GM21529 (cell line): ENCODE measurements at regions not wholly inside any gene's neighbourhood (a gene's known extent, or its start where the extent isn't known, plus 50 kb on each side); places are given as distances from the start of the nearest gene placed in this dataset.

Source experiments
- ATAC-seq: cut with Tn5 transposase; IDR thresholded peaks from one replicate; pipeline ENCODE4 v1.9.1; 2021; ENCODE audit not compliant: unreplicated experiment

DNA sequence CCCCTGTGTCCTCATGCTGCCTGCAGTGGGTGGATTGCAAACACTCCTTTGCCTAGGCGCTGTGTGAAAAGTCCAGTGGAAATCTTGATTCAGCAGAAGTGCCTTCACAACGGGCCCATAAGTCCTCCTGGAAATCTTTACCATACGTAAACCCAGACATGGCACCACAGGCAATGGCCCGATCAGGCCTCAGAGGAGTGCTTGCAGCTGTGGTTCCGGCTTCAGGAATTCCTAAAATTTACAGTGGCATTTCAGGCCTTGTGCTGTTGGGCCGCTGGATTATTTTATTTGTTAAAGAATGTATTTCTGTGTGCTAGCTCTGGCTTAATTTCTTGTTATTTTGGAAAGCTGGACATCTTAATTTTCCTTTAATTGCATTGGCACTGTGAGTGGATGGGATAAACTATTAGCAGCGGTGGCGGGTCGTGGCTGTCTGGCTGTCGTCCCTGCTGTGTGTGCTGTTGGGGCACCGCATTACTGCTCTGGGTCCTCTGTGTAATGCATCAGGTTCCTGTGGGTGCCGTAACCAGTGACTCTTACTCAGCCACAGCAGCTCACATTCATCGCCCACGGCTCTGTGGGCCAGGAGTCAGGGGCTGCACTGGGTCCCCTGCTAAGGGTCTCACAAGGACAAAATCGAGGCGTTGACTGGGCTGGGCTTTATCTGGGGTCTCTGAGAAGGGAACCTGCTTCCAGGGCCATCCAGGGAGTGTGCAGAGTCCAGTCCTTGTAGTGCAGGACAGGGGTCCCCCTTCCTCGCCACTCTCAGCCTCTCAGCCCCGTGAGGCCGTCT, 73.1 kb downstream of the RTP5 start:
- no peak for ATAC-seq

DNA sequence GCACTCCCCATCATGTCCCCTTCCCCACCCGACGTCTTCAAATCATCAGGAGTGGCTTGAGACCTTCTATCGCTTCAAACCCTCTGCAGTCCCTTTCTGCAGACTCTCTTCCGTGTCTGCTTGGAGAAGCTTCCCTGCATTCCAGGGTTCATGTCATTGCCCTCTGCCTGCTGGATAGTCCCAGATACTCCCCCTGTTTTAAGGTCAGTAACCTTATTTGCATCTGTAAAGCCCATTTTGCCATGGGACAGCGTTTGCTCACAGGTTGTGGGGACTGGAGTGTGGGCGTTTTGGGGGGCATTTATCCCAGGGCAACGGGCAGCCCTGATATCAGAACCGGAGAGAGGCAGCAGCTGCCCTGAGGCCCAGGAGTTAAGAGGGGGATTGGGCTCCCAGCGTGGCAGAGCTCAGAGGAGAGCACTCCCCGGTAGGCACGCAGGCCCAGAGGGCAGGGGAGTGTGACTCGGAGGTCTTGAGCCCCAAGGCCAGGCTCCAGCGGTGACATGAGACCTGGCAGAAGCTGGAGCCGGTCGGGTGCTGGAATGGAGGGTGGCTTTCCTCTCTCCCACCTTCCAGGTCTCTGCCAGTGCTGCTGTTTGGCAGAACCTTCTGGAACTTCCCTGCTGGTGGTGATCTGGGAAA, 73.8 kb downstream of the RTP5 start:
- ATAC-seq: no peak

DNA sequence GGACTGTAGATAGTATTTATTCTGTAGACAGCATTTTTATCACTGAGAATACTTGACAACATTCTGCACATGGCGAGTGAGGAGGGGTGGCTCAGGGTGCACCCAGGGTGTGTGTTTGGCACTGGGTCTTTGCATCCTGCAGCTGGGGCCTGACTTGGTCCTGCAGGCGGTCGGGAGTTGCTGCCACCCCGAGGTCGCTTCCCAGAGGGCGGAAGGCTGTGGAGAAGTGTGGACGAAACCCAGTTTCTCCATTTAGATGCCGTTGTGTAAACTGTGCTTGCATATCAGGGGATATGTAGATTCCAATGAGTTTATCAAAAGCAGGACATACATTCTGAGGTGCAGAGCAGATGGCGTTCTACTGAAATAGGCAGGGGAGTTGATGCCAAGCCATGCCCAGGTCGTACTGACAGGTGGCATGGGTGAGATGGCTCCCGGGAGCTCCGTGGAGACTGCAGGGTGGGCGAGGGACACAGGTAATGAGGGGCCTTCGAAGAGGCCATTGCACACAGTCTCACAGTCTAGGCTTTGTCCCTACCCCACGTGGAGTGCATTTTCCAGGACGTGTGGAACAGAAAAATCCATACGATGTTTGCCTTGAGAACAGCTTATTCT, 74.5 kb downstream of the RTP5 start:
- no peak for ATAC-seq

DNA sequence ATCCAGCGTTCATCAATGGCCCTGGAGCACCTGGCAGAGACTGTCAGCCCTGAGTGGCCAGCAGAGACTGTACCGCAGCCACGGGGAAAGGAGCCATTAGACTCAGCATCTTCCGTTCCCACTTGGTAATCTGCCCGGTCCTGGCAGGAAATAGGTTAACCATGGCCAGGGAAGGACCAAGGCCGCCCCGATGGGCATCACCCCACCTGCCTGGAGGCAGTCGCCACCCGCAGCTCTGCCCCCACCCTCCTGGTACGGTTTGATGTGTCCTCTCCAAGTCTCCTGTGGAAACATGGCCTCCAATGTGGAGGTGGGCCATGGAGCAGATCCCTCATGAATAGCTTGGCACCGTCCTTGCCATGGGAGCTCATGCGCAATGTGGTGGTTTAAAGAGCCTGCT, 75.3 kb downstream of the RTP5 start:
- ATAC-seq: no peak

DNA sequence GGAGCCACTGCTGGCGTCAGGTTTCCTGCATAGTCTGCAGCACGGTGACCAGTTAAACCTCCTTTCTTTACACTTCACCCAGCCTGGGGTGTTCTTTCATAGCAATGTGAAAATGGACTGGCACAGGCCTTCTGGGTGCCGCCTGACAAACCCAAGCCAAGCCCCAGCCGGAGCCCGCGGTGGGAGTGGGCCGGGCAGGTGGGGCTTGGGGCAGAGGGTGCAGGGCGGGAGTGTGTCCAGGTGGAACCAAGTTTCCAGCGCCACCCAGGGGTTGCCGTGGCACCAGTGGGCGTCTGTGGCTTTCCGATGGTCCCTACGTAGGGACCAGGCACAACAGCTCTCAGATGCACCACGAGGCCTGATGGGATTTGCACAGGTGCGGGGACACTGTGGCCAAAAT, 75.8 kb downstream of the RTP5 start:
- no peak for ATAC-seq

DNA sequence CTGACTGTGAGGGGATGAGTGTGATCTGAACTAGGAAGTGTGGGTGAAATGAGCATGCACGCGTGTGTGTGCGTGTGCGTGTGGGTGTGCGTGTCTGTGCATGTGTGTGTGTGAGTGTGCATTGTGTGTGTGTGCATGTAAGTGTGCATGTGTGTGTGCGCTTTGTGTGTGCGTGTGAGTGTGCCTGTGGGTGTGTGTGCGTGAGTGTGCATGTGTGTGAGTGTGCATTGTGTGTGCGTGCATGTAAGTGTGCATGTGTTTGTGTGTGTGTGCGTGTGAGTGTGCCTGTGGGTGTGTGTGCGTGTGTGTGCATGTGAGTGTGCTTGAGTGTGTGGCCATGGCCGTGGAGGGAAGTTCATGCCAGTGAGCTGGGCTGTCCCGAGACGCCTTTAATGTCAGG, 76.3 kb downstream of the RTP5 start:
- no peak for ATAC-seq

DNA sequence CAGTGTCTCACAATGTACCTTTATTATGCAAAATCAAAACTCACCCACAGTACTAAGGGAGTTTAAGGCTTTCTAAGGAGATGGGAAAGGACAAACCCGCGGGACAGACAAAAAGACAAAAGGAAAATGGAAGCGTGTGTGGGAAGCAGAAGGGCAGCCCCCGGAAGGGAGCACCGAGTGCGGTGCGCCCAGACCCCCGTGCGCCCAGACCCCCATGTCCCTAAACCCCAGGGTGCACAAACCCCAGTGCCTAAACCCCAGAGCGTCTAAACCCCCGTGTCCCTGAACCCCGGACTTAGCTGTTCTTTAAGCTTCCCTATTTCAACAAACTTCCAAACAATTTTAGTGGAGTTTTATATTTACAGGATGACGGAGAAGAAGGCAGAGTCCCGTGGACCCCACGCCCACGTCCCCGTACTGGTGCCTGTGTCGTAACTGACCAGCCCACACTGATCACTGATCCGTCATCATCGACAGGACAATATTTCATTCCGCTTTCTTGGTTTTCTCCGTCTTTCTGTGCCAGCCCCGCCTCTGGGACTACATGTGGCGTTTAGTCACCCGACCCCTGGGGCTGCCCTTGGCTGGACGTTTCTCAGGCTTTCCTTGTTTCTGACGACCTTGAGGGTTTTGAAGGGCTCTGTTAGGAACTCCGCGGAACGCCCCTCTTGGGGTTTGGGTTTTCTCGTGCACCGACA, 76.9 kb downstream of the RTP5 start:
- no peak for ATAC-seq

DNA sequence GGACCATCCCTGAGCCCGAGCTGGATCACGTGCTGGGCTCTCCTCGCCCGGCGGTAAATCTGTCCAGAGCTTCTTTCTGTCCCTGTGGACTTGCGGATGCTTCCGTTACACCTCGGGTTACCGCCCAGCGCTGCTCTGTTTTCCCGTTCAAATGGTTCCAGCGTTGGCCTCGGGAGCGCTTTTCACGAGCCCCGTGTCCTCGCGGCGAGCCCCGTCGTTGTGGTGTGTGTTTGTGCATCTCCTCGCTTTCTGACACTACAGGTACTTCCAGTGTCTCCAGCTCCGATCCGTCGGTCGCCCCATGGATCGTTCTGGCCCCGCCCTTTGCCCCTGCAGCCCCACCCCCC, 77.4 kb downstream of the RTP5 start:
- ATAC-seq: no peak

DNA sequence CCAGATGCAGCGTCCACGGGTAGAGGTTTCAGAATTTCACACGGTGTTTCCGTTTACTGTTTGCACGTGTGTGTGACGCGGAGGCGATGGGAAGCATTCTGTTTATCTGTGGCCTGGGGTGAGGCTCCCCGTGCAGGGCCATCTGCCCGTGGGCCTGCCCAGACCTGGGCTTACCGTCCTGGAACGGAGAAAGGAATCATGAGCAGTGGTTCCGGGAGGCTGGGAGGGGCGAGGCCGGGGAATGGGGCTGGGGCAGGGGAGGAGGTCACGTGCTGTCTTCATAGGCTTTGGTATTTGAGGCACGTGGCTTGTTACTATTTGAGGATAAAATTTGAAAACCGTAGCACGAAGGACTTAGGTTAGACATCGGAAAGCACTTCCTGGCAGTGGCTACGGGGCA, 77.9 kb downstream of the RTP5 start:
- ATAC-seq: no peak

DNA sequence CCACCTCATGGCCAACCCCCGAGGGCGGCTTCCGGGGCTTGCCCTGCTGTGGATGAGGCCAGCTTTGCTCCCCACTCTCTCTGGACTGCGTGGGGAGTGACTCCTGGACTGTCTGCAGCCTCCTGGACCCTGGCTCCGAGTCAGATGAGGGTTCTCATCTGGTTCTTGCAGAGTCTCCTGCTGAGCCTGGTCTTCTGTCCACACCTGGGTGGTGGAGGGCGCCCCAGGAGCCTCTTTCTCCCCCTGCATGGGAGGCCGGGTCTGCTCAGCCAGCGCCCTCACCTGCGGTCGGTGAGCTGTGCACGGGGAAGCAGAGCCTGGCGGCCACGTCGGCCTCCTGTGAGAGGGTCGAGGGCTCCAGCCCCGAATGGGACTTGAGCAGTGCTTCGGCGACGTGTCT, 78.3 kb downstream of the RTP5 start:
- ATAC-seq: no peak

DNA sequence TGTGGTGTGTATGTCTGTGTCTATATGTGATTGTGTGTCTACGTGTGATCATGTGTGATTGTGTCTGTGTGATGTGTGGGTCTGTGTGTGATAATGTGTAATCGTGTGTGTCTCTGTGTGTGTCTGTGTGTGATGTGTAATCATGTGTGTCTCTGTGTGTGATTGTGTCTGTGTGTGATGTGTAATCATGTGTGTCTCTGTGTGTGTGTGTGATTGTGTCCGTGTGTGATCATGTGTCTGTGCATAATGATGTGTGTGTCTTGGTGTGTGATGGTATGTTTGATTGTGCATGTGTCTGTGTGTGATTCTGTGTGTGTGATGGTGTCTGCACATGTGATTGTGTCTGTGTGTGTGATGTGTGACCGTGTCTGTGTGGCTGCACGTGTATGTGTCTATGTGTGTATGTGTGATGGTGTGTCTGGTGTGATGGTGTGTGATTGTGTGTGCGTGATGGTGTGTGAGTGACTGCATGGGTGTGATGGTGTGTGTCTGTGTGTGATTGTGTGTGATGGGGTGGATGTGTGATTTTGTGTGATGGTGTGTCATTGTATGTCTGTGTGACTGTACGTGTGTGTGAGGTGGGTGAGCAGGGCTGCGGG, 78.9 kb downstream of the RTP5 start:
- no peak for ATAC-seq

DNA sequence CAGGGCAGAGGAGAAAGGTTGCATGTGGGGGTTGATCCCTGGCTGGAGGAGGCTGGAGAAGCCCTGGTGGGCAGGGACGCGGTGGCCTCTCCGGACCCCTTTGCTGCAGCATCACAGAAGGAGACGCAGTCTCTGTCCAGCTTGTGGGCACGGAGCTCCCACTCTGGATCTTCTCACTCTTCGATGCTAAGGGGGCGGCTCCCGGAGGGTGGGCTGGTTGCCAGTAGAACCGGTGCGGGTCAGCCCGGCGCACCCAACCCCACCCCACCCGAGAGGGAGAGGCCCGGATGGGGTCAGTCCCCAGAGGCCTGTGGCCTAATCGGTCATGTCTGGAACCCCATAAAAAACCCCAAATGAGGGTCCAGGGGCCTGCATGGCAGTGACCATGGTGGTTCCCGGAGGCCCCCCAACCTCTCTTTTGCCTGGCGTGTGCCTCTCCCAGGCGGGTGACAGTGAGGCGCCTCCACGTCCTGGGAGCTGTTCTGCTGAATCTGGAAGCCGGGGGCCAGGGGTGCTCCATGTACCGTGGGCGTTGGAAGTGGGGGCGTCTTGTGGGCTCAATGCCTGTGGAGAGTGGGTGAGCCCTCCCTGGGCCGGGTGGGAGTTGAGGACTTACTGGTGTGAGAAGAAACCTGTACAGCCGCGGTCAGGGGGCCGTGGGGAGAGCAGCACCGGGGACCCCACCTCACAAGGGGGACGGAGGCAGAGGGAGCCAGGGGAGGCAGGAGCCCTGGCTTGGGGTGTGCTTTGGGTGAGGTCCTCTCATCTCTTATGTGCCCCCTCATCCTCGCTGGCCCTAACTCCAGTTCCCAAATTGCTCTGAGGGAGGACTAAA, 79.6 kb downstream of the RTP5 start:
- ATAC-seq: no peak

DNA sequence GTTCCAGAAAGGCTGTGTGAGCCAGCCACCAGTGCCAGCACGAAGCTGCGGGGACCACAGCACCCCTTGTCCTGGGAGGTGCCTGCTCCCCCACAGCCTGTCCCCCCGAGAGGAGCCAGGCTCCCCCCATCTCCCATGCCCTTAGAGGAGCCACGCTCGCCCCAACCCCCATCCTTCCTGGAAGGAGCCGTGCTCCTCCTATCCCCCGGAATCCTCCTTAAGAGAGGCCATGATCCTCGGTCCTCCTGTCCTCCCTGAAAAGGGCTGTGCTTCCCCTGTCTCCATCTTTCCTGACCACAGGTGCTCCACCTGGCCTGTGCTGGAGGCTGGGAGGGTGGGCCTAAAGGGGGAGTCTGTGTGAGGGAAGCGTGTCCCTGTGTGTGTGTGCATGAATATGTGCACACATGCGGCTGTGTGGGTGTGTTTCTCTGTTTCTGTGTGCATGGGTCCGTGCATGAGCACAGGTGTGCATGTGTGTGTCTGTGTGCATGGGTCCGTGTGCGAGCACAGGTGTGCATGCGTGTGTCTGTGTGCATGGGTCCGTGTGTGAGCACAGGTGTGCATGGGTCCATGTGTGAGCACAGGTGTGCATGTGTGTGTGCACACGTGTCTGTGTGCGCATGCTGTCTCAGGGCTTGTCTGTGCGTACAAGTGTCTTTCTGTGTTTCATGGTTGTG, 80.3 kb downstream of the RTP5 start:
- ATAC-seq: no peak

DNA sequence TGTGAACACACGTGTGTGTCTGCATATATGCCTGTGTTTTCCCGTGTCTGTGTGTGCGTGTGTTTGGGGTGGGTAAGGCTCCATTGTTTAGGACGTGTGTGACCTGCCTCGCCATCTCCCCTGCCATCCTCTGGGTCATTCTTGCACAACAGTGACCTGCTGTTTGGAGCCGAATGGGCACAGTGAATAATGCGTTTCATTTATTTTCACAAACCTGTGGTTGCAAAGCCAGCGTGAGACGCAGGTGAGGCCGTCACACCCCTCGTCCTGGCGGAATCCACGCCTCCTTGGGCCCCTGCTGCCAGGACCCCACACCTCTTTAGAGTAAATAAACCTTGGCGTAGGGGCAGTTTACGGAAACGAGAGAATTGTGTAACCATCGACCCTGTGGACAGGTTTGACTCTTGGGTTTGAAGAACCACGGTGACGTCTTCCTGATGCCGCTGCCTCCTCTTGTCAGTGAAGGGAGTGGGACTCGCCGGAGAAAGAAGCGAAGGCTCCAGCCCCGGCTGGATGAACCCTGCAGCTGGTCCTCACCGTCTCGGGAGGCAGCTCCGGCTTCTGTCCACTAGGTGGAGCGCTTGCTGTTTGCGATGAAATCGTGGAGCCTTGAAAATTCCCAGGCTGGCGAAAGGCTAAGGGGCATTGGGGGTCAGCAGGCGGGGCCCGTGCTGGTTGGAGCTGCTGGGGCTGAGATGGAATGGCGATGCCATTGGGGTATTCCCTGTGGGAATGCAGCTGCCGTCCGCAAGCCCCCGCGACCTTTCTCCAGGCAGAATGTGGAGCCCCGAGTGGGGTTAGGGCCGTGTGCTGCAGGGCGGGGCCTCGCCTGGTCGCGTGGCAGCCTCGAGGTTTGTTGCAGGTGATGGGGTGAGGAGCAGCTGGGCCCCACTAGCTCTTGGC, 81.1 kb downstream of the RTP5 start:
- no peak for ATAC-seq

DNA sequence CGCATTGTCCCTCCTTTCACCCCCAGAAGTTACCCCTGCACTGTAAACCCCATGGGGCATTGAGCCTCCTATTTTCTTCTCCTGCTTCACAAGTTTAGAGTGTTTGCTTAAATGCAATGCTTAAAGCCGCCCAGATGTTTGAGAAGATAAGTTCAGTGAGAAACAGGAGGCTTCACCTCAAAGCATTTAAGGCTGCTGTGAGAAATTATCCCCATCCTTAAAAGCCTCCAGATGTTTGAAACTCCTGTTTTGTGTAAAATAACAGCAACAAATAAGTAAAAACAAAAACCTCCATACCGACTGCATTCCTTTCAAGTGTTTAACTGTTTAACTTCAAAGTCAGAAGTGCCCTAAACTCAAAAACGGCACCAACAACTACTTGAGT, 81.8 kb downstream of the RTP5 start:
- no peak for ATAC-seq

DNA sequence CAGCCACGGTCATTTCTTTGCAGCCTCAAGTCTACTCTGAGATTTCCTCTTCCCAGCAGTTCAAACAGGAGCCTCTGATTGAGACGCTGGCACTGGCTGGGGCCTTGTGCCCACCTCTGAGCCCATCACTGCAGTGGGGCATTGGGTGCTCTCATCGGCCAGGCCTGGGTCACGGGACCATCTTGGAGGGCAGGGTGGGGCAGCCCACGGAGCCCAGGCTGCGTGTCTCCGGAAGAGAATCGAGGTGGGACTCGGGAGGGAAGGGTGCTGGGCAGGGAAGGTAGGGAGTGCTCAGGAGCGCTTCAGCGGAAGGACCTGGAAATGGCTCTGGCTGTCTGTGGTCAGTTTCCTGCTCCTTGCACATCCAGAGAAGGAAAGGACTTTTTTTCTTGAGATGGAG, 82.4 kb downstream of the RTP5 start:
- ATAC-seq: no peak

DNA sequence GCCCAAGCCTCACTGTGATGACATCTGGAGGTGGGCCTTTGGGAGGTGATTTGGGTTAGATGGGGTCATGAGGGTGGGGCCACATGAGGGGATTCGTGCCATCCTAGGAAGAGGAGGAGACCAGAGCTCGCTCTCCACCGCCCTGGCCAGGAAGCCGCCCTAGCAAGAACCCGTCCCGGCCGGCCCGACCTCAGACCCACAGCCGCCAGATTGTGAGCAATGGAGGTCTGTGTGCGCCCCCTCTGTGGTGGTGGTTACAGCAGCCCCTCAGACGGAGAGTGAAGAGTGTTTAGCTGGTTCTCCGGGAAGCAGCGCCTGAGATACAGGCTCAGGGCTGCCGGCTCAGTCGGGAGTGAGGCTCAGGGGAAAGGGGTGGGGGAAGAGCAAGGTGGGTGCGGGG, 83.3 kb downstream of the RTP5 start:
- no peak for ATAC-seq

DNA sequence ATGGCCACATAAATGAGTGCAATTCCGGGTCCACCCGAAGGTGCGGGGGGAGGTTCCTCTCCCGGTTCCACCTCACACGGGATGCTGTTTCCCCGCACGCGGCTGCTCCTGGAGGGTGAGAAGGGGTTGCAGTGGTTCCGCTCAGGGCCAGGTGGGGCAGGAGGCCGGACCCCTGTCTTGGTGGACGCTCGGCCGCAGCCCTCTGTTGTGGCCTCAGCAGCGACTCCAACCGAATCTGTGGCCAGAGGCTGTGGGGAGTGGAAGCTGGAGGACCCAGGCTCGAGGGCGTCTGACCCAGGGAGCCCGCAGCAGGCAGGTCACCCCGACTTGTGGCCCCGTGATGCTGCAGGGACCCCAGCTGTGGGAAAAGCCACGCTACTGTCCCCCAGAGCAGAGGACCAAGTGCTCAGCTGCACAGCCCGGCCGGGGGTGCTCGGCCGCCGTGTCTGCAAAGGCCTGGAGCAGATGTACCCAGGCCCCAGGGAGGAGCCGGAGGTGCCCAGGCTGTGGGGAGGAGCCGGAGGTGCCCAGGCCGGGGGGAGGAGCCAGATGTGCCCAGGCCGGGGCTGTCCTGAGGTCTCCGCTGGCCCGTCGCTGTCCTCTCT, 83.9 kb downstream of the RTP5 start:
- ATAC-seq: no peak
